Hepatocyte (in vitro differentiated cells): ENCODE measurements at regions not wholly inside any gene's neighbourhood (a gene's known extent, or its start where the extent isn't known, plus 50 kb on each side); places are given as distances from the start of the nearest gene placed in this dataset.

Source experiments
- DNase-seq: peaks from one replicate; pipeline ENCODE4 v3.0.0-alpha.2; 2016; ENCODE audit warnings: low spot score
- H2AFZ ChIP-seq: fragments of 200-600 bp; sonication (generic); 2 replicates; pipeline ENCODE4 v1.6.0; 2016; ENCODE audit warnings: antibody characterized with exemption, mild to moderate bottlenecking
- H3K27ac ChIP-seq: fragments of 200-600 bp; sonication (generic); 2 replicates; pipeline ENCODE4 v1.5.1; 2016; ENCODE audit warnings: mild to moderate bottlenecking
- H3K27me3 ChIP-seq: fragments of 200-600 bp; sonication (generic); 2 replicates; pipeline ENCODE4 v1.6.1; 2016
- H3K36me3 ChIP-seq: fragments of 200-600 bp; sonication (generic); replicated peaks from 2 replicates; pipeline ENCODE4 v1.5.1; 2016; ENCODE audit warnings: low read depth; ENCODE audit not compliant: insufficient read depth
- H3K4me1 ChIP-seq: fragments of 200-600 bp; sonication (generic); 2 replicates; pipeline ENCODE4 v1.5.1; 2016; ENCODE audit warnings: mild to moderate bottlenecking, moderate library complexity; ENCODE audit not compliant: insufficient read depth
- H3K4me2 ChIP-seq: fragments of 200-600 bp; sonication (generic); 2 replicates; pipeline ENCODE4 v1.6.0; 2016
- H3K4me3 ChIP-seq: fragments of 200-600 bp; sonication (generic); 2 replicates; pipeline ENCODE4 v1.5.1; 2016; ENCODE audit warnings: mild to moderate bottlenecking
- H3K79me2 ChIP-seq: fragments of 200-600 bp; sonication (generic); 2 replicates; pipeline ENCODE4 v1.6.0; 2017; ENCODE audit warnings: mild to moderate bottlenecking
- H3K9me2 ChIP-seq: fragments of 200-600 bp; sonication (generic); replicated peaks from 2 replicates; pipeline ENCODE4 v1.6.0; 2017; ENCODE audit warnings: mild to moderate bottlenecking; ENCODE audit not compliant: insufficient read depth
- H3K9me3 ChIP-seq: fragments of 200-600 bp; sonication (generic); 2 replicates; pipeline ENCODE4 v1.5.1; 2016; ENCODE audit warnings: low read depth, mild to moderate bottlenecking
- H4K20me1 ChIP-seq: fragments of 200-600 bp; sonication (generic); 2 replicates; pipeline ENCODE4 v1.6.0; 2016; ENCODE audit warnings: mild to moderate bottlenecking; ENCODE audit not compliant: insufficient read depth, poor library complexity, severe bottlenecking
- EZH2 ChIP-seq: fragments of 200-600 bp; sonication (generic); IDR thresholded peaks from 2 replicates; pipeline ENCODE4 v1.6.1; 2016; ENCODE audit warnings: antibody characterized with exemption, mild to moderate bottlenecking, borderline replicate concordance
- EZH2phosphoT487 ChIP-seq: fragments of 200-600 bp; sonication (generic); IDR thresholded peaks from one replicate; pipeline ENCODE4 v1.6.1; 2018; ENCODE audit warnings: antibody characterized with exemption, mild to moderate bottlenecking, low read depth, moderate library complexity; ENCODE audit not compliant: unreplicated experiment, severe bottlenecking
- WGBS: methylation state at CpG from one replicate; pipeline ENCODE4 v1.1.6; 2016; ENCODE audit warnings: low lambda C conversion rate; ENCODE audit errors: missing lambda C conversion rate; 5-methylcytosine and 5-hydroxymethylcytosine counted together
- TF ChIP-seq, protein P1 (sequence below): fragments of 200-600 bp; sonication (generic); IDR thresholded peaks from 2 replicates; pipeline ENCODE4 v1.5.1; 2016; ENCODE audit warnings: antibody characterized with exemption, mild to moderate bottlenecking; ENCODE audit not compliant: poor library complexity

DNA sequence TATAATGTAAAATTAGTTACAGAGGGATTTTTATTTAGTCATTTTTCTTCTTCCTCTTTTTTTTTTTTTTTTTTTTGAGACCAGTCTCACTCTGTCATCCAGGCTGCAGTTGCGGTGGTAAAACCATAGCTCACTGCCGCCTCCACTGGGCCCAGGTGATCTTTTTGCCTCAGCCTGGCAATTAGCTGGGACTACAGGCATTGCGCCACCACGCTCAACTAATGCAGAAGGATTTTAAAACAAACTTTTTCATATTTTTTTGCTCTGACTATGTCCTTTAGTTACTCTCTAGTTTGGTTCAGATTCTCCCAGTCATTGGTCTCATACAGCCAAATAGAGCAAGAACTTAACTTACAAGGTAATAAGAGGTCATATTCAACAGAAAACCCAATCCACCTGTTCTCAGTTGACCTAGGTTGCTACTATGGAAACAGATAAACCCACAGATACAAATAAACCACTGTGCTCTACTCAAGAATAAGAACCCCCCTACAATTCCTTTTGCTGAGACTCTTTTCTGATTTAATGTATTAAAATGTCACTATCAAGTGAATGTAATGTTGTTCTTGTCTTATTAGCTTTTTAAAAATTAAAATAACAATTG lies 50.1 kb upstream of the TTC39B start:
- peak; percentile 21 for DNase-seq
- Histone ChIP-seq H3K27ac (no peak overlapping the region), H3K27me3 (no peaks in the 10 kb centered on the region), H3K79me2 (no peaks in the 10 kb centered on the region), H3K9me2 (no peaks in the 10 kb centered on the region), H3K9me3 (no peaks in the 10 kb centered on the region), H3K4me1 (no peaks in the 10 kb centered on the region), H3K4me3 (no peak overlapping the region), H4K20me1 (no peaks in the 10 kb centered on the region), H3K36me3 (no peaks in the 10 kb centered on the region), H3K4me2 (no peak overlapping the region), H2AFZ (no peak overlapping the region)
- 53% methylated on average over 4 of the region's 4 CpGs for WGBS
- TF ChIP-seq EZH2phosphoT487 (no peak), EZH2 (no peak)
- TF ChIP-seq, protein P1, sequence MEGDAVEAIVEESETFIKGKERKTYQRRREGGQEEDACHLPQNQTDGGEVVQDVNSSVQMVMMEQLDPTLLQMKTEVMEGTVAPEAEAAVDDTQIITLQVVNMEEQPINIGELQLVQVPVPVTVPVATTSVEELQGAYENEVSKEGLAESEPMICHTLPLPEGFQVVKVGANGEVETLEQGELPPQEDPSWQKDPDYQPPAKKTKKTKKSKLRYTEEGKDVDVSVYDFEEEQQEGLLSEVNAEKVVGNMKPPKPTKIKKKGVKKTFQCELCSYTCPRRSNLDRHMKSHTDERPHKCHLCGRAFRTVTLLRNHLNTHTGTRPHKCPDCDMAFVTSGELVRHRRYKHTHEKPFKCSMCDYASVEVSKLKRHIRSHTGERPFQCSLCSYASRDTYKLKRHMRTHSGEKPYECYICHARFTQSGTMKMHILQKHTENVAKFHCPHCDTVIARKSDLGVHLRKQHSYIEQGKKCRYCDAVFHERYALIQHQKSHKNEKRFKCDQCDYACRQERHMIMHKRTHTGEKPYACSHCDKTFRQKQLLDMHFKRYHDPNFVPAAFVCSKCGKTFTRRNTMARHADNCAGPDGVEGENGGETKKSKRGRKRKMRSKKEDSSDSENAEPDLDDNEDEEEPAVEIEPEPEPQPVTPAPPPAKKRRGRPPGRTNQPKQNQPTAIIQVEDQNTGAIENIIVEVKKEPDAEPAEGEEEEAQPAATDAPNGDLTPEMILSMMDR: no peak
